HG03139 (cell line): ENCODE measurements at regions not wholly inside any gene's neighbourhood (a gene's known extent, or its start where the extent isn't known, plus 50 kb on each side); places are given as distances from the start of the nearest gene placed in this dataset.

Experiments
- ATAC-seq: cut with Tn5 transposase; IDR thresholded peaks from one replicate; pipeline ENCODE4 v1.9.1; 2021; ENCODE audit not compliant: unreplicated experiment

- no peak for ATAC-seq
Observed at GRCh38 chr13:73970421-73971055, 163.7 kb downstream of the KLF12 start.

- peak; percentile 100 for ATAC-seq
Observed at GRCh38 chr13:73967397-73968165, 166.6 kb downstream of the KLF12 start.

GRCh38 chr13:73966331-73966730, 167.9 kb downstream of the KLF12 start:
- ATAC-seq, result no peak

GRCh38 chr13:73962284-73962683, 171.9 kb downstream of the KLF12 start:
- no peak for ATAC-seq

GRCh38 chr13:73961181-73961580, 173.0 kb downstream of the KLF12 start:
- ATAC-seq, result no peak

GRCh38 chr13:73960474-73960873, 173.7 kb downstream of the KLF12 start:
- ATAC-seq, result peak; percentile 67

GRCh38 chr13:73958657-73959397, 175.4 kb downstream of the KLF12 start:
- ATAC-seq, result no peak

- ATAC-seq, result no peak
Observed at GRCh38 chr13:73957889-73958288, 176.3 kb downstream of the KLF12 start.

- ATAC-seq, result no peak
Observed at GRCh38 chr13:73956795-73957408, 177.3 kb downstream of the KLF12 start.

- ATAC-seq, result no peak
Observed at GRCh38 chr13:73955977-73956500, 178.2 kb downstream of the KLF12 start.

- no peak for ATAC-seq
Observed at GRCh38 chr13:73954808-73955207, 179.4 kb downstream of the KLF12 start.

GRCh38 chr13:73952648-73953047, 181.6 kb downstream of the KLF12 start:
- ATAC-seq, result no peak

GRCh38 chr13:73948848-73949529, 185.2 kb downstream of the KLF12 start:
- no peak for ATAC-seq

- no peak for ATAC-seq
Observed at GRCh38 chr13:73945871-73946270, 188.3 kb downstream of the KLF12 start.

GRCh38 chr13:73945382-73945781, 188.8 kb downstream of the KLF12 start:
- no peak for ATAC-seq

GRCh38 chr13:73943965-73944233, 190.3 kb downstream of the KLF12 start:
- no peak for ATAC-seq

GRCh38 chr13:73943137-73943964, 190.9 kb downstream of the KLF12 start:
- no peak for ATAC-seq

- ATAC-seq, result no peak
Observed at GRCh38 chr13:73941752-73942151, 192.5 kb downstream of the KLF12 start.

GRCh38 chr13:73940098-73940497, 194.1 kb downstream of the KLF12 start:
- ATAC-seq, result no peak

- ATAC-seq, result no peak
Observed at GRCh38 chr13:73939603-73940002, 194.6 kb downstream of the KLF12 start.
